ENCODE measurements at regions not wholly inside any gene's neighbourhood (a gene's known extent, or its start where the extent isn't known, plus 50 kb on each side); places are given as distances from the start of the nearest gene placed in this dataset.

- peaks cover 0 to 35% (median 7%) of the 10 kb centered on the region in 11 experiments; a peak in 10 of 22 replicates for H3K9me3 ChIP-seq (replicated peaks in 1 of 11)
- no peaks in the 10 kb centered on the region for H3K36me3 ChIP-seq
- peaks cover 0 to 4% (median 0%) of the 10 kb centered on the region in 10 experiments; a peak in 3 of 20 replicates for H3K4me1 ChIP-seq
- no peak overlapping the region for H3K4me2 ChIP-seq
- no peak for TF ChIP-seq Cebpa-rat (IDR thresholded peaks at IDR 0.05)
- H3K9ac ChIP-seq, result no peak overlapping the region
- H3K27ac ChIP-seq, result no peak overlapping the region
- no peak overlapping the region for H3K4me3 ChIP-seq
- H3K27me3 ChIP-seq, result no peaks in the 10 kb centered on the region
- no peaks in the 10 kb centered on the region for H4K20me1 ChIP-seq
Observed at GRCh38 chr6:169345146-169345545, 91.5 kb upstream of the THBS2 start.

DNA sequence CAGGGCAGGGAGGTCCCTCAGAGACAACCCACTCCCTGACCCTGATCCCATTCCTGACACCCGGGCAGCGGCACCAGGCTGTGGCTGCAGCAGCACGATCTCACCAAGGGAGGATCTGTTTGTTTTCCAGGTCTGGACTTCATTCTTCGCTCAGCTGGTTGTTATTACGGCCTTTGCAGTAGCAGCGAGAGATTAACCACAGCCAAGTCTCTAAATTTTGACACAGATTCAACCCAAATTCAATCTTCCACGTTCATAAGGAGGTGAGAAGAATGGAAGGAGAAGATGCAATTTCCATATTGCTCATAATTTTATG, 91.1 kb upstream of the THBS2 start:
- Histone ChIP-seq H3K4me1 (peaks cover 0 to 5% (median 0%) of the 10 kb centered on the region in 10 experiments; a peak in 3 of 20 replicates), H3K27ac (no peak overlapping the region), H3K9me3 (replicated peaks in 1 of 11) (peaks cover 0 to 32% (median 6%) of the 10 kb centered on the region in 11 experiments; a peak in 10 of 22 replicates), H3K4me2 (no peak overlapping the region), H3K9ac (no peak overlapping the region), H3K27me3 (no peaks in the 10 kb centered on the region), H4K20me1 (no peaks in the 10 kb centered on the region), H3K4me3 (no peak overlapping the region), H3K36me3 (no peaks in the 10 kb centered on the region)
- no peak for TF ChIP-seq Cebpa-rat (IDR thresholded peaks at IDR 0.05)

DNA sequence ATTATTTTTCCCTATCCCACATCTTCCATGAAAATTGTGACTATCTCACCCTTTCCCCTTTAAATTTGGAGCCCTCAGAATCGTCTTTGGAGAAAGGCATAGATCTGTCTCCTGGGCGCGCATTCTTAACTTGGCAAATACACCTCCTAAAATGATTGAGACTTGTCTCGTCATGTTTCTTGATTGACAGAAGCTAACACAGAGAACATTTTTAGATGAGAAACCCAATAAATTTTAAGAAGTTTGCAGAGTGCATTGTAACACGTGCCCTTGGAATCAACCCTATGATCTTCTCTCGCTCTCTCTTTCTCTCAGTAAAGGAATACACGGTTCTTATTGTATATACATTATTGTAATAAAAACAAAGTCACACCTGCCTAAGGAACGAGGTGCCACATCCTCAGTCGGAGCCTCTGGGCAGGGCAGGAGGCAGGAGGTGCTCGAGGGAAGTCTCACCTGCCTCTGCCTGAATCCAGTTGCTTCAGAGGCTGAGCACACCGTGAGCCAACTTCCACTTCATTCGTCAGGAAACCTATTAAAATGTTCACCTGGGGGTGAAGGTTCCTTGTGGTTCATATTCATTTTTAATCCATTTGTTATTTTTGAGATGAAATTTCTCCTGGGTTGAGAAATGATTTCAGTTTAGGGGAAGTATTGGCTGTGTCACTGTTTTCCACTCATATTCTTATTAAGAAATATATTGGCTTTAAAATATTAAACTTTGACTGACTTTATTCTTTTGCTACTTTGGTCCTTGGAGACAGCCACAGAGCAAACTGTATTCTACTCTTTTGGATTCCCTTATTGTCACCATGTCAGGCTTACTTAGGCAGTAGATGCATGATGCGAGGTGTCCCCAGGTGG, 90.5 kb upstream of the THBS2 start:
- no peak overlapping the region for H3K4me3 ChIP-seq
- H3K4me2 ChIP-seq, result no peak overlapping the region
- H3K9ac ChIP-seq, result no peak overlapping the region
- no peak for TF ChIP-seq Cebpa-rat (IDR thresholded peaks at IDR 0.05)
- H3K4me1 ChIP-seq, result peaks cover 0 to 5% (median 0%) of the 10 kb centered on the region in 10 experiments; a peak in 3 of 20 replicates
- no peak overlapping the region for H3K27ac ChIP-seq
- no peaks in the 10 kb centered on the region for H3K36me3 ChIP-seq
- H3K9me3 ChIP-seq (replicated peaks in 1 of 11), result peaks cover 0 to 27% (median 5%) of the 10 kb centered on the region in 11 experiments; a peak in 10 of 22 replicates
- no peaks in the 10 kb centered on the region for H3K27me3 ChIP-seq
- no peaks in the 10 kb centered on the region for H4K20me1 ChIP-seq

GRCh38 chr6:169342710-169343109, 89.1 kb upstream of the THBS2 start:
- no peaks in the 10 kb centered on the region for H3K36me3 ChIP-seq
- H3K4me3 ChIP-seq, result no peak overlapping the region
- no peak overlapping the region for H3K27ac ChIP-seq
- TF ChIP-seq Cebpa-rat (IDR thresholded peaks at IDR 0.05), result no peak
- no peak overlapping the region for H3K9ac ChIP-seq
- no peak overlapping the region for H3K4me2 ChIP-seq
- H4K20me1 ChIP-seq, result no peaks in the 10 kb centered on the region
- H3K27me3 ChIP-seq, result no peaks in the 10 kb centered on the region
- H3K4me1 ChIP-seq, result peaks cover 0 to 5% (median 0%) of the 10 kb centered on the region in 10 experiments; a peak in 3 of 20 replicates
- H3K9me3 ChIP-seq (replicated peaks in 1 of 11), result peaks cover 0 to 21% (median 5%) of the 10 kb centered on the region in 11 experiments; a peak in 10 of 22 replicates

- Histone ChIP-seq H3K4me1 (peaks cover 0 to 5% (median 0%) of the 10 kb centered on the region in 10 experiments; a peak in 3 of 20 replicates), H3K4me2 (no peak overlapping the region), H4K20me1 (no peaks in the 10 kb centered on the region), H3K4me3 (no peak overlapping the region), H3K9me3 (replicated peaks in 1 of 11) (peaks cover 0 to 21% (median 5%) of the 10 kb centered on the region in 11 experiments; a peak in 10 of 22 replicates), H3K27ac (no peak overlapping the region), H3K36me3 (no peaks in the 10 kb centered on the region), H3K9ac (no peak overlapping the region), H3K27me3 (no peaks in the 10 kb centered on the region)
- TF ChIP-seq Cebpa-rat (IDR thresholded peaks at IDR 0.05), result no peak
Observed at GRCh38 chr6:169341706-169342105, 88.1 kb upstream of the THBS2 start.

DNA sequence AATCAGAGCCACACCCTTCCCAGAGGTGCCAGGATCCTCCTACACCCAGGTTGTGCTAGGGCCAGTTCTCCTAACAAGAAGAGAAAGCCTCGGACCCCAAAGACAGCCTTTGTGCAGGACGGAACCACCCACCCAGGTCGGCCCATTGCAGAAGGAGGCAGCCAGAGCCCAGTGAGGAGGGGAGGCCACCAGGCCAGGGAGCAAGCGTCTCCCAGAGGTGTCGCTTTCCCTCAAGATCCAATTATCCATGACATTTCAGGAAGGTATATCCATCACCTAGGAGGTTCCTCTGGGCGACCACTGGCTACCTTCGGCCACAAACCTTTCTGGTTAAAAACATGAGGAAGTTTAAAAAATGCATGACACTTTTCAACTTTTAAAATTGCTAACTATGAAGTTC, 87.4 kb upstream of the THBS2 start:
- H3K4me2 ChIP-seq, result no peak overlapping the region
- no peak overlapping the region for H3K4me3 ChIP-seq
- no peaks in the 10 kb centered on the region for H3K27me3 ChIP-seq
- no peak overlapping the region for H3K9ac ChIP-seq
- no peaks in the 10 kb centered on the region for H4K20me1 ChIP-seq
- peaks cover 0 to 20% (median 4%) of the 10 kb centered on the region in 11 experiments; a peak in 10 of 22 replicates for H3K9me3 ChIP-seq (replicated peaks in 1 of 11)
- H3K27ac ChIP-seq, result no peak overlapping the region
- peaks cover 0 to 5% (median 0%) of the 10 kb centered on the region in 10 experiments; a peak in 3 of 20 replicates for H3K4me1 ChIP-seq
- no peak for TF ChIP-seq Cebpa-rat (IDR thresholded peaks at IDR 0.05)
- no peaks in the 10 kb centered on the region for H3K36me3 ChIP-seq

- Histone ChIP-seq H3K9me3 (replicated peaks in 1 of 11) (peaks cover 0 to 15% (median 0%) of the 10 kb centered on the region in 11 experiments; a peak in 8 of 22 replicates), H3K4me3 (no peak overlapping the region), H4K20me1 (no peaks in the 10 kb centered on the region), H3K27me3 (no peaks in the 10 kb centered on the region), H3K9ac (no peak overlapping the region), H3K4me2 (peak overlapping the region in 2 of 11 experiments; percentile 15 to 29; a peak in 3 of 22 replicates), H3K36me3 (no peaks in the 10 kb centered on the region), H3K27ac (peak overlapping the region in 1 of 11 experiments; percentile 18; a peak in 1 of 22 replicates), H3K4me1 (peaks cover 0 to 5% (median 0%) of the 10 kb centered on the region in 10 experiments; a peak in 3 of 20 replicates)
- TF ChIP-seq Cebpa-rat (IDR thresholded peaks at IDR 0.05), result no peak
Observed at GRCh38 chr6:169340395-169340794, 86.7 kb upstream of the THBS2 start.

- H3K4me3 ChIP-seq, result no peak overlapping the region
- H3K4me1 ChIP-seq, result peaks cover 0 to 5% (median 0%) of the 10 kb centered on the region in 10 experiments; a peak in 3 of 20 replicates
- H3K36me3 ChIP-seq, result no peaks in the 10 kb centered on the region
- H3K27ac ChIP-seq, result no peak overlapping the region
- H3K9me3 ChIP-seq (replicated peaks in 1 of 11), result peaks cover 0 to 13% (median 0%) of the 10 kb centered on the region in 11 experiments; a peak in 7 of 22 replicates
- H3K4me2 ChIP-seq, result peak overlapping the region in 2 of 11 experiments; percentile 15 to 29; a peak in 3 of 22 replicates
- H4K20me1 ChIP-seq, result no peaks in the 10 kb centered on the region
- TF ChIP-seq Cebpa-rat (IDR thresholded peaks at IDR 0.05), result no peak
- H3K27me3 ChIP-seq, result no peaks in the 10 kb centered on the region
- no peak overlapping the region for H3K9ac ChIP-seq
Observed at GRCh38 chr6:169339731-169340309, 86.2 kb upstream of the THBS2 start.

- H3K9ac ChIP-seq, result no peak overlapping the region
- TF ChIP-seq Cebpa-rat (IDR thresholded peaks at IDR 0.05), result no peak
- H3K4me2 ChIP-seq, result no peak overlapping the region
- H3K4me3 ChIP-seq, result no peak overlapping the region
- H3K27me3 ChIP-seq, result no peaks in the 10 kb centered on the region
- no peaks in the 10 kb centered on the region for H4K20me1 ChIP-seq
- no peak overlapping the region for H3K27ac ChIP-seq
- H3K9me3 ChIP-seq (replicated peaks in 1 of 11), result peaks cover 0 to 13% (median 0%) of the 10 kb centered on the region in 11 experiments; a peak in 7 of 22 replicates
- H3K4me1 ChIP-seq, result peaks cover 0 to 5% (median 0%) of the 10 kb centered on the region in 10 experiments; a peak in 3 of 20 replicates
- no peaks in the 10 kb centered on the region for H3K36me3 ChIP-seq
Observed at GRCh38 chr6:169339025-169339424, 85.4 kb upstream of the THBS2 start.

All from BLaER1 treated with 17β-estradiol and CSF1 and Interleukin-3, amounts not matched to agents 10 nM and 100 nM (cell line).